ENCODE measurements at regions not wholly inside any gene's neighbourhood (a gene's known extent, or its start where the extent isn't known, plus 50 kb on each side); places are given as distances from the start of the nearest gene placed in this dataset.
"Not testable (repeated sequence)": the region's sequence is repeated elsewhere in the genome, so short reads cannot be mapped to it uniquely, and the experiment has no call there.

- H3K27me3 ChIP-seq (ENCODE audit: insufficient read depth, poor library complexity, severe bottlenecking): no peaks in the 10 kb centered on the region
- H3K27ac ChIP-seq (replicated peaks): no peak overlapping the region
- TF ChIP-seq, protein P1, sequence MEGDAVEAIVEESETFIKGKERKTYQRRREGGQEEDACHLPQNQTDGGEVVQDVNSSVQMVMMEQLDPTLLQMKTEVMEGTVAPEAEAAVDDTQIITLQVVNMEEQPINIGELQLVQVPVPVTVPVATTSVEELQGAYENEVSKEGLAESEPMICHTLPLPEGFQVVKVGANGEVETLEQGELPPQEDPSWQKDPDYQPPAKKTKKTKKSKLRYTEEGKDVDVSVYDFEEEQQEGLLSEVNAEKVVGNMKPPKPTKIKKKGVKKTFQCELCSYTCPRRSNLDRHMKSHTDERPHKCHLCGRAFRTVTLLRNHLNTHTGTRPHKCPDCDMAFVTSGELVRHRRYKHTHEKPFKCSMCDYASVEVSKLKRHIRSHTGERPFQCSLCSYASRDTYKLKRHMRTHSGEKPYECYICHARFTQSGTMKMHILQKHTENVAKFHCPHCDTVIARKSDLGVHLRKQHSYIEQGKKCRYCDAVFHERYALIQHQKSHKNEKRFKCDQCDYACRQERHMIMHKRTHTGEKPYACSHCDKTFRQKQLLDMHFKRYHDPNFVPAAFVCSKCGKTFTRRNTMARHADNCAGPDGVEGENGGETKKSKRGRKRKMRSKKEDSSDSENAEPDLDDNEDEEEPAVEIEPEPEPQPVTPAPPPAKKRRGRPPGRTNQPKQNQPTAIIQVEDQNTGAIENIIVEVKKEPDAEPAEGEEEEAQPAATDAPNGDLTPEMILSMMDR (IDR thresholded peaks at IDR 0.05; ENCODE audit: insufficient read depth, low read length): peak; percentile 43
- TF ChIP-seq, protein P2, sequence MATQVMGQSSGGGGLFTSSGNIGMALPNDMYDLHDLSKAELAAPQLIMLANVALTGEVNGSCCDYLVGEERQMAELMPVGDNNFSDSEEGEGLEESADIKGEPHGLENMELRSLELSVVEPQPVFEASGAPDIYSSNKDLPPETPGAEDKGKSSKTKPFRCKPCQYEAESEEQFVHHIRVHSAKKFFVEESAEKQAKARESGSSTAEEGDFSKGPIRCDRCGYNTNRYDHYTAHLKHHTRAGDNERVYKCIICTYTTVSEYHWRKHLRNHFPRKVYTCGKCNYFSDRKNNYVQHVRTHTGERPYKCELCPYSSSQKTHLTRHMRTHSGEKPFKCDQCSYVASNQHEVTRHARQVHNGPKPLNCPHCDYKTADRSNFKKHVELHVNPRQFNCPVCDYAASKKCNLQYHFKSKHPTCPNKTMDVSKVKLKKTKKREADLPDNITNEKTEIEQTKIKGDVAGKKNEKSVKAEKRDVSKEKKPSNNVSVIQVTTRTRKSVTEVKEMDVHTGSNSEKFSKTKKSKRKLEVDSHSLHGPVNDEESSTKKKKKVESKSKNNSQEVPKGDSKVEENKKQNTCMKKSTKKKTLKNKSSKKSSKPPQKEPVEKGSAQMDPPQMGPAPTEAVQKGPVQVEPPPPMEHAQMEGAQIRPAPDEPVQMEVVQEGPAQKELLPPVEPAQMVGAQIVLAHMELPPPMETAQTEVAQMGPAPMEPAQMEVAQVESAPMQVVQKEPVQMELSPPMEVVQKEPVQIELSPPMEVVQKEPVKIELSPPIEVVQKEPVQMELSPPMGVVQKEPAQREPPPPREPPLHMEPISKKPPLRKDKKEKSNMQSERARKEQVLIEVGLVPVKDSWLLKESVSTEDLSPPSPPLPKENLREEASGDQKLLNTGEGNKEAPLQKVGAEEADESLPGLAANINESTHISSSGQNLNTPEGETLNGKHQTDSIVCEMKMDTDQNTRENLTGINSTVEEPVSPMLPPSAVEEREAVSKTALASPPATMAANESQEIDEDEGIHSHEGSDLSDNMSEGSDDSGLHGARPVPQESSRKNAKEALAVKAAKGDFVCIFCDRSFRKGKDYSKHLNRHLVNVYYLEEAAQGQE (IDR thresholded peaks at IDR 0.05; ENCODE audit: insufficient replicate concordance, low read depth): no peak
- peak in 1 of 2 experiments; percentile 70 for DNase-seq (ENCODE audit: low read depth in 1 of 2, low spot score in 1 of 2)
- no peak overlapping the region for H3K4me3 ChIP-seq (replicated peaks; ENCODE audit: insufficient read depth, low read length)
Measured at GRCh38 chr9:97109194-97109811, 70.4 kb upstream of the CTSV start.

DNA sequence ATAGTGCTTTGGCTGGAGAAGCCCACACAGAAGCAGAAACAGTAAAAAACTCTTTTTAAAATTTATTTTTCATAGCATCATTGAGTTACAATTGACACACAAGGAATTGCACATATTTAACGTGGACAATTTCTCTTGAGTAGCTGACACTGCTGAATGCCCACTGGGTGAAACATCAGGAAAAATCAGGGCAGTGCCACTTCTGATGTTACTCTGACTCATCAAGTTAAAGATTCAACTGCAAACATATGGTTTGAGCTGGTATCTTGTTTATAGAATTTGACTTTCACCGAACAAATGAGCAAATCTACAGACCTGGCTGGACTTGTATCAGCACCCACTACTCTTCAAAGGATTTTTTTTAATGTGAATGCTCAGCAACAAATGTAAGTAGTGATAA lies 66.3 kb upstream of the CTSV start:
- H3K27me3 ChIP-seq (ENCODE audit: insufficient read depth, poor library complexity, severe bottlenecking); H3K27ac ChIP-seq (replicated peaks); H3K4me3 ChIP-seq (replicated peaks; ENCODE audit: insufficient read depth, low read length); DNase-seq (ENCODE audit: low read depth in 1 of 2, low spot score in 1 of 2): not testable (repeated sequence)

- H3K27me3 ChIP-seq (ENCODE audit: insufficient read depth, poor library complexity, severe bottlenecking); H3K27ac ChIP-seq (replicated peaks); DNase-seq (ENCODE audit: low read depth in 1 of 2, low spot score in 1 of 2); H3K4me3 ChIP-seq (replicated peaks; ENCODE audit: insufficient read depth, low read length): not testable (repeated sequence)
Measured at GRCh38 chr9:97103613-97104383, 64.9 kb upstream of the CTSV start.

DNA sequence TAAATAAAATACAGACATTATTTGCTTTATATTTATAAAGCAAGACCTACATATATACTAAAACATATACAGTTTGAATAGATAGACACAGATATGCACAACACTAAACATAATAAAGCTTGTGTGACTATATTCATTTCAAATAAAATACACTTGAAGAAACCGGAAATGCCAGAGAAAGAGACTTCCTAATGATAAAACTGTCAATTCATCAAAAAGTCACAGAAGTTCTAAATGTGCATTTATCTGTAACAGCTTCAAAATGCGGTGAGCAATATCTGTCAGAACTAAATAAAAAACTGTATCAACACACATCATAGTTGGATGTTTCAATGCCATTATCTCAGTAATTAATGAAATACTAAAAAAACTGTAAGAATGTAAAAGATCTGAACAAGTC lies 60.6 kb upstream of the CTSV start:
- DNase-seq (ENCODE audit: low read depth in 1 of 2, low spot score in 1 of 2): not testable (repeated sequence)

GRCh38 chr9:97096793-97097192 lies 57.9 kb upstream of the CTSV start:
- no peak for TF ChIP-seq POLR2AphosphoS5 (IDR thresholded peaks at IDR 0.05; ENCODE audit: low read depth)
- no peak for TF ChIP-seq SPI1 (IDR thresholded peaks at IDR 0.05; ENCODE audit: borderline replicate concordance, low read depth)
- TF ChIP-seq, protein P1 (IDR thresholded peaks at IDR 0.05; ENCODE audit: insufficient read depth, low read length): no peak
- TF ChIP-seq, protein P2 (IDR thresholded peaks at IDR 0.05; ENCODE audit: insufficient replicate concordance, low read depth): no peak
- TF ChIP-seq GABPA (IDR thresholded peaks at IDR 0.05; ENCODE audit: low read depth): no peak
- DNase-seq (ENCODE audit: low read depth in 1 of 2, low spot score in 1 of 2): no peak
- no peak overlapping the region for H3K4me3 ChIP-seq (replicated peaks; ENCODE audit: insufficient read depth, low read length)

More for the DNA sequence above, 60.6 kb upstream of the CTSV start:
- not testable (repeated sequence) for H3K27me3 ChIP-seq (ENCODE audit: insufficient read depth, poor library complexity, severe bottlenecking); H3K4me3 ChIP-seq (replicated peaks; ENCODE audit: insufficient read depth, low read length); H3K27ac ChIP-seq (replicated peaks)

GRCh38 chr9:97089361-97089760 lies 50.4 kb upstream of the CTSV start:
- H3K27me3 ChIP-seq (ENCODE audit: insufficient read depth, poor library complexity, severe bottlenecking); DNase-seq (ENCODE audit: low read depth in 1 of 2, low spot score in 1 of 2); H3K27ac ChIP-seq (replicated peaks); H3K4me3 ChIP-seq (replicated peaks; ENCODE audit: insufficient read depth, low read length): not testable (repeated sequence)

More at GRCh38 chr9:97096793-97097192, 57.9 kb upstream of the CTSV start:
- Histone ChIP-seq H3K27me3 (ENCODE audit: insufficient read depth, poor library complexity, severe bottlenecking) (no peaks in the 10 kb centered on the region), H3K27ac (replicated peaks) (no peak overlapping the region)

All from HL-60 (cell line).